ENCODE measurements at regions not wholly inside any gene's neighbourhood (a gene's known extent, or its start where the extent isn't known, plus 50 kb on each side); places are given as distances from the start of the nearest gene placed in this dataset.
"Not testable (repeated sequence)": the region's sequence is repeated elsewhere in the genome, so short reads cannot be mapped to it uniquely, and the experiment has no call there.

- ATAC-seq (replicated peaks): no peak
- Mint-ChIP-seq H3K4me1 (ENCODE audit: low read depth in 2 of 2) (peaks cover 1 to 3% of the 10 kb centered on the region in 2 donors), H3K36me3 (ENCODE audit: insufficient read depth) (no peaks in the 10 kb centered on the region), H3K27ac (no peak overlapping the region), H3K27me3 (peaks cover 12 to 30% of the 10 kb centered on the region in 2 donors), H3K9me3 (no peaks in the 10 kb centered on the region), H3K4me3 (no peak overlapping the region)
- no peak for DNase-seq
Measured at GRCh38 chr5:53160895-53161294, 51.3 kb upstream of the MOCS2 start.

- H3K9me3 Mint-ChIP-seq: no peaks in the 10 kb centered on the region
- no peak overlapping the region for H3K27ac Mint-ChIP-seq
- H3K36me3 Mint-ChIP-seq (ENCODE audit: insufficient read depth): no peaks in the 10 kb centered on the region
- peaks cover 10 to 30% of the 10 kb centered on the region in 2 donors for H3K27me3 Mint-ChIP-seq
- H3K4me1 Mint-ChIP-seq (ENCODE audit: low read depth in 2 of 2): peaks cover 1 to 3% of the 10 kb centered on the region in 2 donors
- DNase-seq (no peak), ATAC-seq (replicated peaks) (no peak)
- H3K4me3 Mint-ChIP-seq: no peak overlapping the region
Measured at GRCh38 chr5:53161876-53162275, 52.3 kb upstream of the MOCS2 start.

- no peak for DNase-seq
- Mint-ChIP-seq H3K4me3 (no peak overlapping the region), H3K36me3 (ENCODE audit: insufficient read depth) (no peaks in the 10 kb centered on the region), H3K9me3 (no peaks in the 10 kb centered on the region), H3K27me3 (peaks cover 17 to 35% of the 10 kb centered on the region in 2 donors), H3K4me1 (ENCODE audit: low read depth in 2 of 2) (peaks cover 2 to 3% of the 10 kb centered on the region in 2 donors), H3K27ac (no peak overlapping the region)
- no peak for ATAC-seq (replicated peaks)
Measured at GRCh38 chr5:53164478-53165165, 55.1 kb upstream of the MOCS2 start.

- no peak overlapping the region for H3K4me3 Mint-ChIP-seq
- DNase-seq (no peak), ATAC-seq (replicated peaks) (no peak)
- peaks cover 2 to 3% of the 10 kb centered on the region in 2 donors for H3K4me1 Mint-ChIP-seq (ENCODE audit: low read depth in 2 of 2)
- peaks cover 17 to 28% of the 10 kb centered on the region in 2 donors for H3K27me3 Mint-ChIP-seq
- H3K9me3 Mint-ChIP-seq: no peaks in the 10 kb centered on the region
- H3K36me3 Mint-ChIP-seq (ENCODE audit: insufficient read depth): no peaks in the 10 kb centered on the region
- H3K27ac Mint-ChIP-seq: no peak overlapping the region
Measured at GRCh38 chr5:53165431-53166182, 56.0 kb upstream of the MOCS2 start.

- Mint-ChIP-seq H3K36me3 (ENCODE audit: insufficient read depth) (no peaks in the 10 kb centered on the region), H3K27ac (no peak overlapping the region), H3K27me3 (peaks cover 17 to 28% of the 10 kb centered on the region in 2 donors)
Measured at GRCh38 chr5:53166183-53166495, 56.6 kb upstream of the MOCS2 start.

GRCh38 chr5:53167836-53168235 is 58.3 kb upstream of the MOCS2 start:
- DNase-seq: no peak
- no peak for ATAC-seq (replicated peaks)

More at GRCh38 chr5:53166183-53166495, 56.6 kb upstream of the MOCS2 start:
- no peak for ATAC-seq (replicated peaks)
- DNase-seq: no peak
- H3K4me3 Mint-ChIP-seq: no peak overlapping the region
- peaks cover 0 to 2% of the 10 kb centered on the region in 2 donors for H3K4me1 Mint-ChIP-seq (ENCODE audit: low read depth in 2 of 2)
- no peaks in the 10 kb centered on the region for H3K9me3 Mint-ChIP-seq

GRCh38 chr5:53169933-53170332 is 60.4 kb upstream of the MOCS2 start:
- ATAC-seq (replicated peaks) (no peak), DNase-seq (no peak)
- Mint-ChIP-seq H3K27me3 (peaks cover 27 to 55% of the 10 kb centered on the region in 2 donors), H3K4me3 (no peak overlapping the region), H3K36me3 (ENCODE audit: insufficient read depth) (no peaks in the 10 kb centered on the region), H3K4me1 (ENCODE audit: low read depth in 2 of 2) (peaks cover 0 to 1% of the 10 kb centered on the region in 2 donors), H3K27ac (no peak overlapping the region), H3K9me3 (no peaks in the 10 kb centered on the region)

More at GRCh38 chr5:53167836-53168235, 58.3 kb upstream of the MOCS2 start:
- Mint-ChIP-seq H3K27ac (no peak overlapping the region), H3K4me3 (no peak overlapping the region), H3K9me3 (no peaks in the 10 kb centered on the region), H3K36me3 (ENCODE audit: insufficient read depth) (no peaks in the 10 kb centered on the region), H3K27me3 (peaks cover 22 to 36% of the 10 kb centered on the region in 2 donors), H3K4me1 (ENCODE audit: low read depth in 2 of 2) (peaks cover 0 to 1% of the 10 kb centered on the region in 2 donors)

GRCh38 chr5:53170746-53171349 is 61.3 kb upstream of the MOCS2 start:
- no peak overlapping the region for H3K27ac Mint-ChIP-seq
- DNase-seq (no peak), ATAC-seq (replicated peaks) (no peak)
- H3K4me3 Mint-ChIP-seq: no peak overlapping the region
- peaks cover 26 to 58% of the 10 kb centered on the region in 2 donors for H3K27me3 Mint-ChIP-seq
- H3K9me3 Mint-ChIP-seq: no peaks in the 10 kb centered on the region
- H3K36me3 Mint-ChIP-seq (ENCODE audit: insufficient read depth): no peaks in the 10 kb centered on the region
- H3K4me1 Mint-ChIP-seq (ENCODE audit: low read depth in 2 of 2): peaks cover 0 to 1% of the 10 kb centered on the region in 2 donors

GRCh38 chr5:53172073-53172472 is 62.5 kb upstream of the MOCS2 start:
- not testable (repeated sequence) for H3K4me3 Mint-ChIP-seq; H3K4me1 Mint-ChIP-seq (ENCODE audit: low read depth in 2 of 2); H3K9me3 Mint-ChIP-seq

GRCh38 chr5:53172630-53173029 is 63.1 kb upstream of the MOCS2 start:
- H3K4me1 Mint-ChIP-seq (ENCODE audit: low read depth in 2 of 2): peaks cover 0 to 1% of the 10 kb centered on the region in 2 donors
- no peak overlapping the region for H3K4me3 Mint-ChIP-seq
- DNase-seq (no peak), ATAC-seq (replicated peaks) (no peak)
- H3K36me3 Mint-ChIP-seq (ENCODE audit: insufficient read depth): no peaks in the 10 kb centered on the region
- H3K27ac Mint-ChIP-seq: no peak overlapping the region
- peaks cover 21 to 51% of the 10 kb centered on the region in 2 donors for H3K27me3 Mint-ChIP-seq
- H3K9me3 Mint-ChIP-seq: no peaks in the 10 kb centered on the region

More at GRCh38 chr5:53172073-53172472, 62.5 kb upstream of the MOCS2 start:
- DNase-seq; H3K27ac Mint-ChIP-seq; H3K36me3 Mint-ChIP-seq (ENCODE audit: insufficient read depth); ATAC-seq (replicated peaks): not testable (repeated sequence)
- H3K27me3 Mint-ChIP-seq: peaks cover 25 to 57% of the 10 kb centered on the region in 2 donors

- Mint-ChIP-seq H3K4me1 (ENCODE audit: low read depth in 2 of 2) (no peaks in the 10 kb centered on the region), H3K9me3 (no peaks in the 10 kb centered on the region), H3K36me3 (ENCODE audit: insufficient read depth) (no peaks in the 10 kb centered on the region), H3K27ac (no peak overlapping the region), H3K27me3 (peaks cover 17 to 46% of the 10 kb centered on the region in 2 donors), H3K4me3 (no peak overlapping the region)
- DNase-seq: no peak
- no peak for ATAC-seq (replicated peaks)
Measured at GRCh38 chr5:53173083-53173482, 63.5 kb upstream of the MOCS2 start.

- Mint-ChIP-seq H3K27me3 (peaks cover 12 to 27% of the 10 kb centered on the region in 2 donors), H3K4me1 (ENCODE audit: low read depth in 2 of 2) (no peaks in the 10 kb centered on the region), H3K9me3 (no peaks in the 10 kb centered on the region), H3K27ac (no peak overlapping the region), H3K4me3 (no peak overlapping the region), H3K36me3 (ENCODE audit: insufficient read depth) (no peaks in the 10 kb centered on the region)
- ATAC-seq (replicated peaks): no peak
- no peak for DNase-seq
Measured at GRCh38 chr5:53178830-53179229, 69.3 kb upstream of the MOCS2 start.

- Mint-ChIP-seq H3K4me1 (ENCODE audit: low read depth in 2 of 2) (no peaks in the 10 kb centered on the region), H3K9me3 (no peaks in the 10 kb centered on the region), H3K27ac (no peak overlapping the region), H3K36me3 (ENCODE audit: insufficient read depth) (no peaks in the 10 kb centered on the region), H3K4me3 (no peak overlapping the region), H3K27me3 (peaks cover 12 to 18% of the 10 kb centered on the region in 2 donors)
- DNase-seq (no peak), ATAC-seq (replicated peaks) (no peak)
Measured at GRCh38 chr5:53179691-53180090, 70.1 kb upstream of the MOCS2 start.
